ENCODE measurements at regions not wholly inside any gene's neighbourhood (a gene's known extent, or its start where the extent isn't known, plus 50 kb on each side); places are given as distances from the start of the nearest gene placed in this dataset.
"Not testable (repeated sequence)": the region's sequence is repeated elsewhere in the genome, so short reads cannot be mapped to it uniquely, and the experiment has no call there.

GRCh38 chr2:31688282-31688681 is 107.5 kb upstream of the SRD5A2 start:
- Histone ChIP-seq H3K36me3 (ENCODE audit: insufficient read depth, low read length) (no peaks in the 10 kb centered on the region), H3K27ac (ENCODE audit: low read depth, low read length) (no peak overlapping the region), H4K20me1 (ENCODE audit: insufficient read depth, low read length) (no peaks in the 10 kb centered on the region), H3K27me3 (ENCODE audit: insufficient read depth, low read length) (no peaks in the 10 kb centered on the region), H2AFZ (ENCODE audit: low read length) (no peak overlapping the region), H3K79me2 (ENCODE audit: insufficient read depth, low read length) (no peaks in the 10 kb centered on the region), H3K4me3 (ENCODE audit: insufficient read depth, low read length) (no peak overlapping the region), H3K9me3 (ENCODE audit: low read depth, low read length) (no peaks in the 10 kb centered on the region), H3K4me1 (ENCODE audit: insufficient read depth, low read length) (no peaks in the 10 kb centered on the region), H3K4me2 (ENCODE audit: insufficient read depth, low read length) (no peak overlapping the region)
- DNase-seq (ENCODE audit: insufficient read length, low spot score, missing footprints) = no peak
- TF ChIP-seq, protein P1, sequence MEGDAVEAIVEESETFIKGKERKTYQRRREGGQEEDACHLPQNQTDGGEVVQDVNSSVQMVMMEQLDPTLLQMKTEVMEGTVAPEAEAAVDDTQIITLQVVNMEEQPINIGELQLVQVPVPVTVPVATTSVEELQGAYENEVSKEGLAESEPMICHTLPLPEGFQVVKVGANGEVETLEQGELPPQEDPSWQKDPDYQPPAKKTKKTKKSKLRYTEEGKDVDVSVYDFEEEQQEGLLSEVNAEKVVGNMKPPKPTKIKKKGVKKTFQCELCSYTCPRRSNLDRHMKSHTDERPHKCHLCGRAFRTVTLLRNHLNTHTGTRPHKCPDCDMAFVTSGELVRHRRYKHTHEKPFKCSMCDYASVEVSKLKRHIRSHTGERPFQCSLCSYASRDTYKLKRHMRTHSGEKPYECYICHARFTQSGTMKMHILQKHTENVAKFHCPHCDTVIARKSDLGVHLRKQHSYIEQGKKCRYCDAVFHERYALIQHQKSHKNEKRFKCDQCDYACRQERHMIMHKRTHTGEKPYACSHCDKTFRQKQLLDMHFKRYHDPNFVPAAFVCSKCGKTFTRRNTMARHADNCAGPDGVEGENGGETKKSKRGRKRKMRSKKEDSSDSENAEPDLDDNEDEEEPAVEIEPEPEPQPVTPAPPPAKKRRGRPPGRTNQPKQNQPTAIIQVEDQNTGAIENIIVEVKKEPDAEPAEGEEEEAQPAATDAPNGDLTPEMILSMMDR (IDR thresholded peaks at IDR 0.05; ENCODE audit: extremely low read depth, low read depth, low read length) = peak; percentile 40

GRCh38 chr2:31683506-31683905 is 102.8 kb upstream of the SRD5A2 start:
- H3K79me2 ChIP-seq (ENCODE audit: insufficient read depth, low read length); H3K27ac ChIP-seq (ENCODE audit: low read depth, low read length); H3K4me3 ChIP-seq (ENCODE audit: insufficient read depth, low read length); H3K9me3 ChIP-seq (ENCODE audit: low read depth, low read length); H3K27me3 ChIP-seq (ENCODE audit: insufficient read depth, low read length); H3K36me3 ChIP-seq (ENCODE audit: insufficient read depth, low read length); DNase-seq (ENCODE audit: insufficient read length, low spot score, missing footprints); H2AFZ ChIP-seq (ENCODE audit: low read length); H3K4me1 ChIP-seq (ENCODE audit: insufficient read depth, low read length); H4K20me1 ChIP-seq (ENCODE audit: insufficient read depth, low read length); H3K4me2 ChIP-seq (ENCODE audit: insufficient read depth, low read length): not testable (repeated sequence)

DNA sequence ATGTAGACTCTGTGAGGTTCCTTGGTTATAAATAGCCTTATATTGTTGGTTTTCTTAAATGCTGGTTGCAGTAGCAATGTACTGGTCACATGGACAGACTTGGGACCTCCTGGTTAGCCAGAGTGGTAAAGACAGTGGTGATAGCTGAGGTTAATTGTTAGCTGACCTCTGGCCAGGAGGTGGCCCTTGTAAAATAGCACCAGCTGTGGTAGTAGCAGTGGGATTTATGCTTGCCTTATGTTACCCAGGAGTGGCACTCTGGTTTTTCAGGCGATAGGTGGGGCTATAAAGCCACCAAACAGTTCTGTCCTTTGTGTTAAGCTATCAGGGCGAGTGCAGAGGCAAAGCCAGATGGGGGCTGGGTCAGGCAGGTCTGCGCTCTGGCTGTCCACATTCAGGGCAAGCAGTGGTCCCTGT is 94.8 kb upstream of the SRD5A2 start:
- Histone ChIP-seq H2AFZ (ENCODE audit: low read length) (no peak overlapping the region), H3K9me3 (ENCODE audit: low read depth, low read length) (peaks cover 3% of the 10 kb centered on the region), H3K36me3 (ENCODE audit: insufficient read depth, low read length) (no peaks in the 10 kb centered on the region), H3K4me2 (ENCODE audit: insufficient read depth, low read length) (no peak overlapping the region), H3K27ac (ENCODE audit: low read depth, low read length) (no peak overlapping the region), H3K79me2 (ENCODE audit: insufficient read depth, low read length) (no peaks in the 10 kb centered on the region), H4K20me1 (ENCODE audit: insufficient read depth, low read length) (no peaks in the 10 kb centered on the region), H3K4me1 (ENCODE audit: insufficient read depth, low read length) (no peaks in the 10 kb centered on the region), H3K27me3 (ENCODE audit: insufficient read depth, low read length) (no peaks in the 10 kb centered on the region), H3K4me3 (ENCODE audit: insufficient read depth, low read length) (no peak overlapping the region)
- TF ChIP-seq, protein P1 (IDR thresholded peaks at IDR 0.05; ENCODE audit: extremely low read depth, low read depth, low read length) = no peak
- no peak for DNase-seq (ENCODE audit: insufficient read length, low spot score, missing footprints)

GRCh38 chr2:31674446-31674845 is 93.7 kb upstream of the SRD5A2 start:
- Histone ChIP-seq H2AFZ (ENCODE audit: low read length) (no peak overlapping the region), H3K4me3 (ENCODE audit: insufficient read depth, low read length) (no peak overlapping the region), H4K20me1 (ENCODE audit: insufficient read depth, low read length) (no peaks in the 10 kb centered on the region), H3K27me3 (ENCODE audit: insufficient read depth, low read length) (no peaks in the 10 kb centered on the region), H3K4me1 (ENCODE audit: insufficient read depth, low read length) (no peaks in the 10 kb centered on the region), H3K79me2 (ENCODE audit: insufficient read depth, low read length) (no peaks in the 10 kb centered on the region), H3K36me3 (ENCODE audit: insufficient read depth, low read length) (no peaks in the 10 kb centered on the region), H3K9me3 (ENCODE audit: low read depth, low read length) (peaks cover 3% of the 10 kb centered on the region), H3K27ac (ENCODE audit: low read depth, low read length) (no peak overlapping the region), H3K4me2 (ENCODE audit: insufficient read depth, low read length) (no peak overlapping the region)
- no peak for DNase-seq (ENCODE audit: insufficient read length, low spot score, missing footprints)
- TF ChIP-seq, protein P1 (IDR thresholded peaks at IDR 0.05; ENCODE audit: extremely low read depth, low read depth, low read length) = no peak

Measured in osteoblast (primary cell).